Left lung (tissue), 4 donors: ENCODE measurements at regions not wholly inside any gene's neighbourhood (a gene's known extent, or its start where the extent isn't known, plus 50 kb on each side); places are given as distances from the start of the nearest gene placed in this dataset.
A peak's percentile ranks its signal among the peaks of the same experiment; 100 is the strongest.

Experiments used
- ATAC-seq: fragments of 200-7000 bp; cut with Tn5 transposase; one replicate; pipeline ENCODE4 v1.9.1; 2020; ENCODE audit warnings: moderate library complexity
- DNase-seq, 4 donors: peaks; one replicate each; pipeline ENCODE4 v3.0.0-alpha.2; 2013 to 2020
- H3K27ac ChIP-seq, 2 donors: fragments of 200-600 bp; sonication (generic) in 1 of 2; one replicate each; pipeline versions ENCODE4 v1.5.0 to v1.8.0; 2020 to 2021
- H3K27me3 ChIP-seq, 2 donors: fragments of 200-600 bp; sonication (generic) in 1 of 2; one replicate each; pipeline versions ENCODE4 v1.5.0 to v1.8.0; 2020 to 2021
- H3K36me3 ChIP-seq, 2 donors: fragments of 200-600 bp; sonication (generic) in 1 of 2; one replicate each; pipeline versions ENCODE4 v1.5.0 to v1.8.0; 2020 to 2021
- H3K4me1 ChIP-seq, 2 donors: fragments of 200-600 bp; one replicate each; pipeline ENCODE4 v1.8.0; 2021
- H3K4me3 ChIP-seq, 2 donors: fragments of 200-600 bp; sonication (generic) in 1 of 2; one replicate each; pipeline versions ENCODE4 v1.5.0 to v1.8.0; 2020 to 2021; ENCODE audit warnings: mild to moderate bottlenecking in 1 of 2
- H3K9me3 ChIP-seq, 2 donors: fragments of 200-600 bp; sonication (generic) in 1 of 2; one replicate each; pipeline versions ENCODE4 v1.5.0 to v1.8.0; 2020 to 2021
- CTCF ChIP-seq, 2 donors: fragments of 200-600 bp; sonication (generic) in 1 of 2; IDR thresholded peaks; one replicate each; pipeline versions ENCODE4 v1.5.0 to v1.8.0; 2021; ENCODE audit warnings: antibody characterized with exemption in 2 of 2
- intact Hi-C, 2 donors: fragments of 100-400 bp; cut with DNase I; formaldehyde crosslinking; loops; one replicate each; pipeline versions ENCODE4 v1.11.2 to v1.14.2; 2022
- donor health status: DM: no; HTN: yes; CAD: no.
- donor health status: DM: no; HTN: no; CAD: no.

DNA sequence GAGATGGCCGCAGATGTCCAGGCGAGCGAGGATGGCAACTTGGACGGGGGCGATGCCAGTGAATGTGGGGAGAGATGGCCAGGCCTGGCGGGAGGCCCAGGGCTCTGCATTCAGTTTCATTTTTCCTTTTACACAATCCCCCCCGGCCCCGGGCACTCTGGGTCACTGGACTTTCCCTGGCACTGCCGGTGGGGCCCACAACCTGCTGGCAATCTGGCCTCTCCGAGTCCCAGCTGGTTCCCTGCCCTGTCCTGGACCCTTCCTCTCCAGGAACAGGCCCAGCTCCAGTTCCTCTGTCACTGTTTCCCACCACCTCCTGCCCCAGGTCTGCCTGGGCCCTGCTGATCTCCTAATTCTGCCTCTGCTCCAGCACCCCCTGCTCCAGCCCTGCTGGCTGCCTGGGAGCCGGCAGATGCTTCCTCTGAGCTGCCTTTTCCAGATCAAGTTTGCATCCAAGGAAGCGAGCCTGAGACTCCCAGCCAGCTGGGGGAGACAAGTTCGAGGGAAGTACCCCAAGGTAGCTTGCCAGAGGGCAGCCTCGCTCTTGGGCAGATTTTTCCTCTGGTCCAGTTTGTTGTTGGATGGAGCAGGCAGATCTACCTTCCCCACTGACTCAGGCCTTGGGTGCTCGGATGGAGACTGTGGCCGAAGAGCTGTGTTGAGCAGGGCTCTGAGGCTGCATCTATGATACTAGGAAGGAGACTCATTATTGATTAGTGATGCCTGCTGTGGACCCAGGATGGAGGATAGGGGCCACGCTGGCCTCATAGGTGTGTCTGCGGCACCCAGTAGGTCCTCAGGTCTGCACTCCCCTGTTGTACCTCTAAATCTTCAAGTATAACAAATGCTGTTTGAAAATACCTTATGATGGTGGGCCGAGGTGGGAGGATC lies 83.2 kb downstream of the CEBPB start:
- ATAC-seq (no peak), DNase-seq (peak in 1 of 4 donors; percentile 85)
- peaks cover 0 to 16% of the 10 kb centered on the region in 2 donors for H3K36me3 ChIP-seq
- TF ChIP-seq CTCF (IDR thresholded peaks at IDR 0.05), result no peak
- no peak overlapping the region for H3K4me3 ChIP-seq
- H3K9me3 ChIP-seq, result no peaks in the 10 kb centered on the region
- no peaks in the 10 kb centered on the region for H3K27me3 ChIP-seq
- intact Hi-C loops, result no loop called here
- H3K27ac ChIP-seq, result peak overlapping the region; percentile 58 to 96
- peaks cover 17 to 100% of the 10 kb centered on the region in 2 donors for H3K4me1 ChIP-seq

DNA sequence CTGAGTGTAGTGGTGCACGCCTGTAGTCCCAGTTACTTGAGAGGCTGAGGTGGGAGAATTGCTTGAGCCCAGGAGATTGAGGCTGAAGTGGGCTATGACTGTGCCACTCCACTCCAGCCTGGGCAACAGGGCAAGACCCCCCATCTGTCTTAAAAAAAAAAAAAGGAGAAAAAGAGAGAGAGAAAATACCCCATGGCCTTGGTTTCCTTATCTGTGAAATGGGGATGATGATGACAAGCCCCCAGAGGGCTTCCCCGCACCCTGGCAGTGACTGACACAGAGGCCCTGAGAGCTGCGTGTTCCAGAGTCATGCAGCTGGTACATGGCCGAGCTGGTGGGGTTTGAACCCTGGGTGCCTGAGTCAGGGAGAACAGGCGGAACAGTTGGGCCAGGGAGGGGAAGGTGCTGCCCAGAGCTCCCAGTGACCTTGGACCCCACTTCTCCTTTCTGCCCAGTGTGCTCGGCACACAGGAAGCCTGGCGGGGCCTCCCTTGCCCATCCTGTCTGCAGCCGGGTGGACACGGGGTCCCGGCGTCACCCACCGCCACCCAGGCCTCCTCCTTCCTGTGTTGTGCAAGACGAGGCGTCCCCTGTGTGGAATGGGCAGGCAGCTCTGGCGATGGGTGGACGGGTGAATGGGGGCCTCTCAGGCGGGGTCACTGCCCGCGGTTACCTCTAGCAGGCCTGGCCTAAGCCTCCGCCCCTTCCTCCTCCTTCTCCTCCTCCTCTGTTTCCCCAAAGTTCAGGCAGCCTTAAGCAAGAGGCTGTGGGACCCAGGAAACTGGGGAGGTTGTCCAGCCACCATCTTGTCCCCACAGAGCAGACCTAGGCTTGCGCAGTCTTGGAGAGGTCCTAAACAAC lies 84.2 kb downstream of the CEBPB start:
- intact Hi-C loops, result no loop called here
- TF ChIP-seq CTCF (IDR thresholded peaks at IDR 0.05), result peak in 1 of 2 donors; percentile 7
- DNase-seq, result peak in 2 of 4 donors; percentile 94 to 98

GRCh38 chr20:50276119-50277063 lies 85.8 kb downstream of the CEBPB start:
- Histone ChIP-seq H3K27me3 (no peaks in the 10 kb centered on the region), H3K4me3 (peak overlapping the region in 1 of 2 donors; percentile 35), H3K9me3 (no peaks in the 10 kb centered on the region), H3K36me3 (peaks cover 0 to 19% of the 10 kb centered on the region in 2 donors), H3K27ac (peak overlapping the region; percentile 59 to 96), H3K4me1 (peaks cover 20 to 100% of the 10 kb centered on the region in 2 donors)
- DNase-seq (peak in 1 of 4 donors; percentile 74), ATAC-seq (peak; percentile 4)
- intact Hi-C loops, result no loop called here
- no peak for TF ChIP-seq CTCF (IDR thresholded peaks at IDR 0.05)

More for the DNA sequence above, 84.2 kb downstream of the CEBPB start:
- Histone ChIP-seq H3K36me3 (peaks cover 0 to 19% of the 10 kb centered on the region in 2 donors), H3K27me3 (no peaks in the 10 kb centered on the region), H3K4me1 (peaks cover 20 to 100% of the 10 kb centered on the region in 2 donors), H3K27ac (peak overlapping the region; percentile 65 to 96), H3K9me3 (no peaks in the 10 kb centered on the region), H3K4me3 (peak overlapping the region in 1 of 2 donors; percentile 35)
- ATAC-seq, result peak; percentile 54

DNA sequence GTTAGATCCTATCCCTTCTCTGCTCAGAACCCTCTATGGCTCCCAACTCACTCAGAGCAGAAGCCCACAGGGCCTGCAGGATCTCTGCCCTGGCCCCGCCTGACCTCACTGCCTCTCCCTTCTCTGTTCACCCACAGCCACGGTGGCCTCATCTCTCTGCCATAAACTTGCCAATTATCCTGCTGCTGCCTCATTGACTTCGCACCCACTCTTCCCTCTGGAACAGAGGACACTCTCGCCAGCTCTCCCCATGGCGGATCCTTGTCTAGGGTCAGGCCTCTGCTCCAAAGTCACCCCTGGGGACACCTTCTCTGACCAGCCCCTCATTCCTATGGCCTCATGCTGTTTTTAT lies 86.4 kb downstream of the CEBPB start:
- Histone ChIP-seq H3K27ac (peak overlapping the region; percentile 39 to 96), H3K9me3 (no peaks in the 10 kb centered on the region), H3K4me1 (peaks cover 20 to 100% of the 10 kb centered on the region in 2 donors), H3K27me3 (no peaks in the 10 kb centered on the region), H3K4me3 (peak overlapping the region in 1 of 2 donors; percentile 35), H3K36me3 (peaks cover 0 to 19% of the 10 kb centered on the region in 2 donors)
- intact Hi-C loops, result no loop called here
- no peak for TF ChIP-seq CTCF (IDR thresholded peaks at IDR 0.05)
- DNase-seq (no peak), ATAC-seq (no peak)
